Adrenal gland (tissue), 5 donors: ENCODE measurements at regions not wholly inside any gene's neighbourhood (a gene's known extent, or its start where the extent isn't known, plus 50 kb on each side); places are given as distances from the start of the nearest gene placed in this dataset.

Source experiments
- CTCF ChIP-seq, 6 experiments: fragments of 450-650 bp in 4 of 6; fragments of 200-600 bp in 2 of 6; sonication (generic) in 1 of 6; IDR thresholded peaks; 1 replicate in 5 of 6; 2 replicates in 1 of 6; pipeline versions ENCODE4 v1.5.1 to v1.8.0; 2016 to 2021; ENCODE audit warnings: antibody characterized with exemption in 6 of 6, mild to moderate bottlenecking in 2 of 6, moderate library complexity in 1 of 6
- POLR2A ChIP-seq, 2 donors: fragments of 450-650 bp; IDR thresholded peaks; one replicate each; pipeline ENCODE4 v1.6.1; 2017; ENCODE audit warnings: antibody characterized with exemption in 2 of 2, mild to moderate bottlenecking in 2 of 2, moderate library complexity in 1 of 2
- donor health status: DM: no; HTN: no; CAD: no.

GRCh38 chr5:28807195-28807729 lies 1768.9 kb upstream of the CDH9 start:
- TF ChIP-seq POLR2A (IDR thresholded peaks at IDR 0.05) (no peak), CTCF (IDR thresholded peaks at IDR 0.05) (no peak)
